ENCODE measurements at regions not wholly inside any gene's neighbourhood (a gene's known extent, or its start where the extent isn't known, plus 50 kb on each side); places are given as distances from the start of the nearest gene placed in this dataset.

GRCh38 chr10:58993480-58994221 lies 182.8 kb upstream of the PHYHIPL start:
- Histone ChIP-seq H3K27ac (peak overlapping the region in 1 of 2 donors; percentile 45), H3K36me3 (no peaks in the 10 kb centered on the region), H3K4me3 (no peak overlapping the region), H3K9me3 (no peaks in the 10 kb centered on the region), H3K4me1 (ENCODE audit: control insufficient read depth in 1 of 2, low read depth in 2 of 2) (peaks cover 24 to 51% of the 10 kb centered on the region in 2 donors), H3K27me3 (replicated peaks; ENCODE audit: insufficient read depth) (no peaks in the 10 kb centered on the region)
- no peak for ATAC-seq (ENCODE audit: insufficient number of reproducible peaks, low FRiP score, low read depth)
- TF ChIP-seq CTCF (IDR thresholded peaks at IDR 0.05): no peak
- DNase-seq (ENCODE audit: low spot score): no peak

- Histone ChIP-seq H3K27ac (peak overlapping the region in 1 of 2 donors; percentile 45), H3K27me3 (replicated peaks; ENCODE audit: insufficient read depth) (no peaks in the 10 kb centered on the region), H3K9me3 (no peaks in the 10 kb centered on the region), H3K4me1 (ENCODE audit: control insufficient read depth in 1 of 2, low read depth in 2 of 2) (peaks cover 24 to 55% of the 10 kb centered on the region in 2 donors), H3K4me3 (no peak overlapping the region), H3K36me3 (no peaks in the 10 kb centered on the region)
- ATAC-seq (ENCODE audit: insufficient number of reproducible peaks, low FRiP score, low read depth): no peak
- TF ChIP-seq CTCF (IDR thresholded peaks at IDR 0.05): no peak
- no peak for DNase-seq (ENCODE audit: low spot score)
These were observed 182.0 kb upstream of the PHYHIPL start for GRCh38 chr10:58994226-58995057.

- no peak overlapping the region for H3K27ac ChIP-seq
These were observed 181.3 kb upstream of the PHYHIPL start for GRCh38 chr10:58995058-58995596.

GRCh38 chr10:58996063-58996462 lies 180.4 kb upstream of the PHYHIPL start:
- no peak for ATAC-seq (ENCODE audit: insufficient number of reproducible peaks, low FRiP score, low read depth)
- Histone ChIP-seq H3K27ac (no peak overlapping the region), H3K9me3 (no peaks in the 10 kb centered on the region), H3K36me3 (no peaks in the 10 kb centered on the region), H3K4me3 (no peak overlapping the region), H3K4me1 (ENCODE audit: control insufficient read depth in 1 of 2, low read depth in 2 of 2) (peaks cover 31 to 72% of the 10 kb centered on the region in 2 donors), H3K27me3 (replicated peaks; ENCODE audit: insufficient read depth) (no peaks in the 10 kb centered on the region)
- no peak for DNase-seq (ENCODE audit: low spot score)
- no peak for TF ChIP-seq CTCF (IDR thresholded peaks at IDR 0.05)

More at GRCh38 chr10:58995058-58995596, 181.3 kb upstream of the PHYHIPL start:
- no peak for TF ChIP-seq CTCF (IDR thresholded peaks at IDR 0.05)
- no peak for DNase-seq (ENCODE audit: low spot score)
- Histone ChIP-seq H3K36me3 (no peaks in the 10 kb centered on the region), H3K9me3 (no peaks in the 10 kb centered on the region), H3K27me3 (replicated peaks; ENCODE audit: insufficient read depth) (no peaks in the 10 kb centered on the region), H3K4me3 (no peak overlapping the region), H3K4me1 (ENCODE audit: control insufficient read depth in 1 of 2, low read depth in 2 of 2) (peaks cover 29 to 62% of the 10 kb centered on the region in 2 donors)
- ATAC-seq (ENCODE audit: insufficient number of reproducible peaks, low FRiP score, low read depth): no peak

GRCh38 chr10:58996866-58997265 lies 179.6 kb upstream of the PHYHIPL start:
- no peak for ATAC-seq (ENCODE audit: insufficient number of reproducible peaks, low FRiP score, low read depth)
- peak overlapping the region; percentile 90 to 91 for H3K27ac ChIP-seq
- H3K4me3 ChIP-seq: no peak overlapping the region
- no peak for TF ChIP-seq CTCF (IDR thresholded peaks at IDR 0.05)
- no peaks in the 10 kb centered on the region for H3K36me3 ChIP-seq
- H3K4me1 ChIP-seq (ENCODE audit: control insufficient read depth in 1 of 2, low read depth in 2 of 2): peaks cover 36 to 80% of the 10 kb centered on the region in 2 donors
- no peak for DNase-seq (ENCODE audit: low spot score)
- no peaks in the 10 kb centered on the region for H3K9me3 ChIP-seq
- no peaks in the 10 kb centered on the region for H3K27me3 ChIP-seq (replicated peaks; ENCODE audit: insufficient read depth)
